Frontal cortex (tissue), 3 donors: ENCODE measurements at regions not wholly inside any gene's neighbourhood (a gene's known extent, or its start where the extent isn't known, plus 50 kb on each side); places are given as distances from the start of the nearest gene placed in this dataset.
"Not testable (repeated sequence)": the region's sequence is repeated elsewhere in the genome, so short reads cannot be mapped to it uniquely, and the experiment has no call there.

Source experiments
- DNase-seq, 2 donors: peaks; one replicate each; pipeline ENCODE4 v3.0.0; 2012; ENCODE audit warnings: low spot score in 2 of 2
- FAIRE-seq: peaks from 2 replicates; lab custom pipeline; 2012; peaks lifted over from hg19 to GRCh38; lab: Jason Lieb, UNC
- donor health status: control.
- donor health status: control.
- donor health status: control.

DNA sequence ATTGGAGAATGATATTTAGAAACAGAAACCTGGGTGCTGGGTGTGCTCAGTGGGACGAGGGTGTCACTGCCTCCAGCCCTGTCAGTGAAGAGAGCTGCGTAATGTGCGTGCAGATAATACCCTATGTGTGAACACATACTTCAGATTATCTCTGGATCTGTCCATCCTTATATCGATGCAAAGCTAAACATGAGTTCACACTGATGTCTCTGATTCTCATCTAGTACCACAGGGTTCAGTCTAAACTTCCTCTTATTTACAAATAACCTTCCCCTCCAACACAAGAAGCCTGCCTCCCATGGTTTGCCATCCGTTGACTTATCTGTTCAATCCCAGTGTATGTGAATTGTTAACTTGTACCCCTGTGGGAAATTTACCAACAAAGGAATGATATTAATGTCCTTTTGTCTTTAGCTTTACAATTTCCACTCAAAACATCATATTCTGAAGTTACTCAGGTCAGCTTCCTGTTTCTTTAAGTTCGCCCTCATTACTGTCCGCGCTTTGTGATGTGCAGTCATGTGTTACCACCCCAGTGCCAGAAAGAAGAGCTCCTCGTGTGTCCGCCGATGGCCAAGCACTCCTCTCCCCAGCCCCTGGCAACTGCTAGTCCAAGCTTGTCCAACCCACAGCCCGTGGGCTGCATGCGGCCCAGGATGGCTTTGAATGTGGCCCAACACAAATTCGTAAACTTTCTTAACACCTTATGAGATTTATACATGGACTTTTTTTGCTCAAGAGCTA is 108.2 kb downstream of the RTP5 start:
- FAIRE-seq: no peak

DNA sequence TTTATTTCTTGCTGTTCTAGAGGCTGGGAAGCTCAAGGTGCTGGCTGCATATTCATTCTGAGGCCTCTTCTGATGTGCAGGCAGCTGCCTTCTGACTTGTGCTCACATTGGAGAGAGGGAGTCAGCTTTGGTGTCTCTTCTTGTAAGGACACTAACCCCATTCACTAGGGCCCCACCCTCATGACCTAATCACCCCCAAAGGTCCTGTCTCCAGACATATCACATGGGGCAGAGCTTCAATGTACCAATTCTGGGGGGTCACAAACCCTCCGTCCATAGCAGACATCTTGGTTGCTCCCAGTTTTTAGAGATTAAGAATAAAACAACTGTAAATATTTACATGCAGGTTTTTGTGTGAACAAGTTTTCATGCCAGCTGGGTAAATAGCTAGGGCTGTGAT is 109.1 kb downstream of the RTP5 start:
- no peak for FAIRE-seq
- DNase-seq: no peak

More for the DNA sequence above, 108.2 kb downstream of the RTP5 start:
- no peak for DNase-seq

DNA sequence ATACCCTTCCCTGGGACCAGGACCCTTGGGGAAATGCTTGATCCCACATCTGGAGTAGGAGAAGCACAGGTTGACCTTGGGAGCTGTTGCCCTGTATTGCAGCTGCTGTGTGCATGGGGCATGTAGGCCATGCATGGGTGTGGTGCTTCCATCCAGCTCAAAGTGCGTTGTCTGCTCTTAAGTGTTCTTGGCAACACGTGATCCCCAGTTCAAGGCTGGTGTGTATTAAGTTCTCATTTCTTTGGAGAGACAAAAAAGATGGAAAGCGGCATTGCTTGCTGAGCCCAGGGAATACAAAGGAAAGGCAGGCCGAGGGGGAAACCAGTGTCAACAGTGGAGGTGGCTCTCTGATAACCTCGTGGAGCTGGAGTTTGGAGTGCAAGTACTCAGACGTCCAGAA is 110.7 kb downstream of the RTP5 start:
- no peak for FAIRE-seq
- no peak for DNase-seq

DNA sequence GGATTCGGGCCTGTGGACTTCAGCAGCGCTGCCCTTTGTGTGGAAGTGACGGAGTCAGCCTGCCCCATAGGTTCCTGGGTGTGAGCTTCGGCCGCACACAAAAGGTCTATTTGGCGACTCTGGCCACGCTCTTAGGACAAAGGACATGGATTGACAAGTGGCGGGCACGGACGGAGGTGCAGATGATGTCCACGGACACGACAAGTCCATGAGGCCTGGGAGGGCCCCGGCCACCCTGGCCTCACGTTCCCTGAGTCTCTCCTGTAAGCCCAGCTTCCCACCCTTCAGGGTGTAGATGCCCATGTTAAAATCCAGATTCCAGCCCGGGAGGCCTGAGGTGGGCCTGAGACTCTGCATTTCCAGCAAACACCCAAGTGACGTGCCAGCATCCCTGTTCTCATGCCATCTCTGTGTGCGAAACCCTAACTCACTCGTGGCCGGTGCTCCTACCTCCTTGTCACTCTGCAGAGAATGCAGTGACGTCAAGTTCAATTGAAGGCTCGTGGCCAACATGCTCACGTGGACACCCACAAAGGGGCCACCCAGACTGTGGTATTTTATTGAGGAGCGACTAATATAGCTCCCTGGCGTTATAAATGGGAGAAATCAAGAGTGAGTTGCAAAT is 111.7 kb downstream of the RTP5 start:
- FAIRE-seq: no peak

DNA sequence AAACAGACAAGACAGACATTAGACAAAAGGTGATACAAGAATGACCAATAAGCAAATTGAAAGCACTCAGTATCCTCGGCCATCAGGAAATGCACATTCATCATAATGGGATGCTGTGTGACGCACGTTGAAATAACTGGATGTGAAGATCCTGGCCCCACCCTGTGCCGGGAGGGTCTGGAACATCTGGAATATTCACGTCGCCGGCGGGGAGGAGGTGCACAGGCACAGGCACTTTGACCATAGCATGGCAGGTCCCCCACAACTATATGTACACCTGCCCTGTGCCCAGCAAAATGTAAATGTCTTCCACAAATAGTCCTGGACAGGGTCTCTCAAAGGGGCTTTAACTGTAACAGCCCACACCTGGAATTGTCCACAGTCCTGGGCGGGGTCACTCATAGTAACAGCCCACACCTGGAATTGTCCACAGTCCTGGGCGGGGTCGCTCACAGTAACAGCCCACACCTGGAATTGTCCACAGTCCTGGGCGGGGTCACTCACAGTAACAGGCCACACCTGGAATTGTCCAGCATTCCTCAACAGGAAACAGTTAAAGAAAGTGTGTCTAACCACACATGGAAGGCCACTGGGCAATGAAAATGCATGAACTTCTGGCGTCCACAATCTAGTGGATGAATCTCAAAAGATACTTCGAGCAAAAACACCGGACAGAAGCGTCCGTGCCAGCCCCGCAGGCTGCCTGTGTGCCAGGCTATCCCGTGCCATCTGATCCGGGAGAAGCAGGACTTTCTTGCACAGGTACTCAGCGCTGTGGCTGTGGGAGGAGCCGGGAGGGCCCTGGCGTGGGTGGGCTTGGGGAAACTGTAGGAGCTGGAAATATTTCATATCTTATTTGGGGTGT is 113.4 kb downstream of the RTP5 start:
- no peak for FAIRE-seq

More for the DNA sequence above, 111.7 kb downstream of the RTP5 start:
- DNase-seq: no peak

DNA sequence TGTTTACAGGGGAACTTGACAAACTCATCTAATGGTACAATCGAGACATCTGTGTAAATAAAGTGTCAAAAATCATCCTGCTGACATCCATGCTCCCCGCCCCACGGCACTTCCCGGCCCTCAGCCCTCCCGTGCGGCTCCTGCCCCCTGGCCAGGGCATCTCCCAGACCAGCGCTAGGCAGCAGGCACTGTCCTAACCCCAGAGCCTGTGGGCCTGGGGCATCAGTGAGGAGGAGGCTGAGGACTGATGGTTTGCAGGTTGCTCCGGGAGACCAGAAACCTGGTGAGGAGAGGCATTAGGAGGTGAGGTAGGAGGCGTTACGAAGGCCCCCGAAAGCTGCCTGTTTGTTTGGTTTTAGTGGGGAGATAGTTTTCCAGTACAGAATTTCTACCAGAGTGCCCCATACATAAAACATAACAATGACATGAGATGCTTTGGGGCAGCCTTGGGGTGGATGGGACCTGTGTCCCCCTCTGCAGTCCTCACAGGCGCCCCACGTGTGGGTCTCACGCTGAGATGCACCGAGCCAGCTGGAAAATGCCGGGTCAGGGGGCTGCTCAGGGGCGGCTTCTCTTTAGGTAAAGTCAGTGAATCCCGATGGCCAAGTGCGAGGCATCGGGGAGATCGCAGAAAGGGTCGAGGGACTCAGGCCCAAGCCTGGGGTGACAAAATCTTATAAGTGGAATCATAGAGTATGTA is 114.2 kb downstream of the RTP5 start:
- DNase-seq (no peak), FAIRE-seq (no peak)

More for the DNA sequence above, 113.4 kb downstream of the RTP5 start:
- DNase-seq: no peak

DNA sequence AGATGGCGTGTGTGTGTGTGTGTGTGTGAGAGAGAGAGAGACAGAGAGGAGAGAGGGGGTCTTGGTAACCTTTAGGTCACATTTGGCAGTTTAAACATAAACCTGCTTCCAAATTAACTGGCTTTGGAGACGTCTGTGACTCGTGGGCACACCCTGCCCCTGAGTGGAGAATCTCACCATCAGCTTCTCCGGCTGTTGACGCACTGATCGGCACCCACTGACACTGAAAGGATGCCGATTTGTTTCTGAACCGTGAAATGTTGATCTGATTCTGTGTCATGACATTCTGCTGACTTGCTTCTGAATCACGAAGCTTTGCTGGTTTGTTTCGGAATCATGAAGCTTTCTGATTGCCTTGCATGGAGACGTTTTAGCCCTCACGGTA is 114.7 kb downstream of the RTP5 start:
- DNase-seq: no peak
- FAIRE-seq: no peak

DNA sequence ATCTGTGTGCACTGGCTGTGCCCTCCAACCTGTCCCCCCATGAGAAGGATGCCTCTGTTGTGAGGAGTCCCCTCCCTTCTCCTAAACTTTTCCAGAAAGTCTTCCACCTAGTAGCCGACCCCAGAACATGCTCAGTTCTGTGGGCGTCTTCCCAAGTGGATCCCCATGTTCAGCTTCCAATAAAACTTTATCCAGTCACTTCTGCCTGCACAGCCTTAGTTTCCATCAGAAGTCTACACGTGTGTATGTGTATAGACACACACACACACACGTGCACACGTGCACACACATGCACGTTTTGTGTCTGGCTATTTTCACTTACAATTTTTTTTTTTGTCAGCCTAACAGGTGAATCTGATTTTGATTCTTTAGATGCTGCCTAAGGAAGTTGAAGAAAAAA is 115.1 kb downstream of the RTP5 start:
- no peak for DNase-seq
- FAIRE-seq: no peak

DNA sequence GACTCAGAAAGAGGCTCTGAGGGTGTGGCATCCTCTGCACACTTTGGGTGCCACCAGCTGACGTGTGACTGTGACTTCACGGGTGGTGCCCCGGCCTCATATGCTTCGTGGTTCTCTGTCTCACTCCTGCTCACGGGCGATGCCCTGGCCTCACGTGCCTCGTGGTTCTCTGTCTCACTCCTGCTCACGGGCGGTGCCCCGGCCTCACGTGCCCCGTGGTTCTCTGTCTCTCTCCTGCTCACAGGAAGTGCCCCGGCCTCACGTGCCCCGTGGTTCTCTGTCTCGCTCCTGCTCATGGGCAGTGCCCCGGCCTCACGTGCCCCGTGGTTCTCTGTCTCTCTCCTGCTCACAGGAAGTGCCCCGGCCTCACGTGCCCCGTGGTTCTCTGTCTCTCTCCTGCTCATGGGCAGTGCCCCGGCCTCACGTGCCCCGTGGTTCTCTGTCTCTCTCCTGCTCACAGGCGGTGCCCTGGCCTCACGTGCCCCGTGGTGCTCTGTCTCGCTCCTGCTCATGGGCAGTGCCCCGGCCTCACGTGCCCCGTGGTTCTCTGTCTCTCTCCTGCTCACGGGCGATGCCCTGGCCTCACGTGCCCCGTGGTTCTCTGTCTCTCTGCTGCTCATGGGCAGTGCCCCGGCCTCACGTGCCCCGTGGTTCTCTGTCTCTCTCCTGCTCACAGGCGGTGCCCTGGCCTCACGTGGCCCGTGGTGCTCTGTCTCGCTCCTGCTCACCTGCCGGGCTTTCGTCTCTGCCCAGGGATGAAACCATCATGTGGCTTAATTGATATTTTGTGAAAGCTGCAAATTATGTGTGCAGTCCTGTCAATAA is 115.8 kb downstream of the RTP5 start:
- not testable (repeated sequence) for DNase-seq, FAIRE-seq

DNA sequence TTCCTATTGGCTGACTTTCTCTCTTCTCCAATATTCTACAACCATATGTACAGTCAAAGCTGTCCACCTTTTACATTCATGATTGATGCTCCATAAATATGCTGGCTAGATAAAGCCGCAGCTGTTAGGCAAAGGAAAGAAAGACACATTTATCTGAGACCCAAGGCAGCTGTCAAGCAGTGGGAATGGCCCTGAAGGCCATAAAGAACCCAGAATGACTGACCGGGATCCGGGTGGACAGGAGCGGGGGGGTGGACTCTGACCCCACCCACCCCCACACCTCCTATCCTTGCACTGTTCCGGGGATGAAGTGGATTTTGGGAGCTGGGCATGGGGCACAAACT is 116.4 kb downstream of the RTP5 start:
- DNase-seq (no peak), FAIRE-seq (no peak)

DNA sequence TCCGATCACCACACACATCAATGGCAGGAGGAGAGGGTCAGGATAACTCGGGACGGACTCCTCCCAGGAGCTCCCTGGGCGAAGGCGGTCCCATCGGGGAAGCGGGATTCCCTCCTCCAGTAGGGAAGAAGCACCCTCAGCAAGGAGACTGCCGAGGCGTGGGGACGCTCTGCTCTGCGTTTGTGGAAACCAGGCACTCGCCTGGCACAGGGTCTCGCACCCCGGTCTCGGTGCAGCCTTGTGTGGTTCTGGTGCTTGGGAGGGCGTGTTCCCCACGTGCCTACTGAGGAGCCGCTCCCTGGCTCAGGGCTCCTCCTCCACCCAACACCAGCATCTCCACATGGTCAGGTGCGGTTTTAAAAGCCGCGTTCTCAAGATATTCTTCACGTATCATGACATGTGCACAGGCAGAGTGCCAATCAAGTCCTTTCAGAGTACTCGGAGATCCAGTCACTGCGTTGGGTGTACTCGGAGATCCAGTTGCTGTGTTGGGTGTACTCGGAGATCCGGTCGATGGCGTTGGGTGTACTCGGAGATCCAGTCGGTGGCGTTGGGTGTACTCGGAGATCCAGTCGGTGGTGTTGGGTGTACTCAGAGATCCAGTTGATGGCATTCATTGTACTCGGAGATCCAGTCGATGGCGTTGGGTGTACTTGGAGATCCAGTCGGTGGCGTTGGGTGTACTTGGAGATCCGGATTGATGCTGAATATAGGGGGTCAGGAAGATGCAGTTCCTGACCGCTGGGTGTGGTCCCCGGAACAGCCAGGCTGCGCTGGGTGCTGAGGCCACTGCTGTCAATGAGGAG is 117.5 kb downstream of the RTP5 start:
- FAIRE-seq: no peak
- DNase-seq: no peak

DNA sequence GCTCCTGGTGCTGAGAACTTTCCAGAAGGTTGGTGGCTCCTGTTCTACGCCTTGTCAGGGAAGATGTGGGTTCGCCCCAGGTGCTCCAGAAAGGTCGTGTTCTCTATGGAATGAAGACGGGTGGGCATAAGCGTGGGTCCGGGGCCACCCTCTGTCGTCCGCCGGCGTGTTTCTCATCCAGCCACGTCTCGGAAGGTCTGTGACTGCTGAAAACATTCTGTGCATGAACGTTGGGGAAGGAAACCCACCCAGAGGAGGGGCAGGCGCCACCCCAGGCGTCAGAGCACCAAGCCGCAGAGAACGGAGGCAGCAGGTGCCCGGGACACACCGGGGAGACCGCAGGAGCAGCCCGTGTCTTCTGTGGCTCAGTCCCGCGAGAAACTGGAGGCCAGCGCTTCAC is 118.2 kb downstream of the RTP5 start:
- no peak for FAIRE-seq
- DNase-seq: no peak

DNA sequence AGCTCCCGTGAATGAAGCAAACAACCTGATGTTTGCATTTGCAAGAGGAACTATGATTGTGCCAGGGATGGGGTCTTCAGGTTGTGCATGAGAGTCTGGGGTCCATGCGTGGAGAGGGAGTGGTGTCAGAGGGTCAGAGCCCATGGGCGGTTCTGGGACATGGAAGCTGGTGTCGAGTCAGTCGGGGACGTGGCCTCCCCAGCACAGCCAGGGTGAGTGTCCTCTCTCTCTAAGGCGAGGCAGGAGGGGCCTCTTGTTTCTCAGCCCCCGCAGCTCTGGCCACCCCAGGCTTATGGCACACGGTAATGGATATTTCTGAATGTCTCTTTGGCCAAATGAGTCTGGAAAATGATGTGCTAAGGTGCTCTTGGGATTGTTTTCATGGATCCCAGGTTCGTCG is 118.6 kb downstream of the RTP5 start:
- DNase-seq (no peak), FAIRE-seq (no peak)

DNA sequence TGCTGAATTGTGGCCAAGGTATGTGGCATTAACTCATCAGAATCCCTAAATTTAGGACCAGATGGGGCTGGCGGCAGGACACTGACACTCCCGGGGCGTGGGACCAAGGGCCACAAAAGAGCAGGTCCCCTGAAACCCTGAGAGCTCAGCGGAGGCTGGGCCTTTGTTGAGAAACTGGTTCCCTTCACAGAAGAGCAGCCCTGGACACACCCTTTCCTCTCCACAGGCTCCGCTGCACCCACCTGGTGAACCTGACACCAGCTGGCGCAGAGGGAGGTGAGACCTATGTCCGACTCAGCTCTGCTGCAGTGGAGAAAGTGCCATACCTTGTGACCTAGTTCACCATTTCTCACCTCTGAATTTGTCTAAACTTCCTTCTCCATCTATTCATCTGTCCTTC is 119.5 kb downstream of the RTP5 start:
- FAIRE-seq (no peak), DNase-seq (no peak)

DNA sequence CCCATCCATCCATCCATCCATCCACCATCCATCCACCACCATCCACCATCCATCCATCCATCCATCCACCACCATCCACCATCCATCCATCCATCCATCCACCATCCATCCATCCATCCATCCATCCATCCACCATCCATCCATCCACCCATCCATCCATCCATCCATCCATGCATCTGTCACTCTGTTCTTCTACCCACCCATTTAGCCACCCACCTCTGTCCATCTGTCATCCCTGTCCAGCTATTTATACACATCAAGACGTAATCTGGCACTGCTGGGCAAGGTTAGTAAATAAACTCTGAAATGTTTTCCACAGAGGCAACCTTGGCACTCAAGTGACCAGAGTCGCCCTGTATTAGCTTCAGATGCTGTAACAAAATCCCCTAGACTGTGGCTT is 120.9 kb downstream of the RTP5 start:
- no peak for FAIRE-seq
- DNase-seq: no peak

DNA sequence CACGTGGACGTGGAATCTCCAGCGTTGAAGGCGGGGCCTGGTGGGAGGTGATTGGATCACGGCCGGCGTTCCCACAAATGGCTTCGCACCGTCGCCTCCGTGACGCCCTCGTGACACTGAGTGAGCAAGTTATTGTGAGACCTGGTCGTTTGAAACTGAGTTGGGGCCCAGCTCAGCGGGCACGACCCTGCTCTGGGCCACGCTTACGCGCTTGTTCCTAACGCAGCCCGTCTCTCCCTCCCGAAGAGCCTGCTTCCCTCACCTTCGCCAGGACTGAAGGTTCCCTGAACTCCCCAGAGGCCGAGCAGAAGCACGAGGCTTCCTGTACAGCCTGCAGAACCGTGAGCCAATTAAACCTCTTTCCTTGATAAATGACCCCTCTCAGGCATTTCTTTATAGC is 121.8 kb downstream of the RTP5 start:
- DNase-seq (no peak), FAIRE-seq (no peak)

DNA sequence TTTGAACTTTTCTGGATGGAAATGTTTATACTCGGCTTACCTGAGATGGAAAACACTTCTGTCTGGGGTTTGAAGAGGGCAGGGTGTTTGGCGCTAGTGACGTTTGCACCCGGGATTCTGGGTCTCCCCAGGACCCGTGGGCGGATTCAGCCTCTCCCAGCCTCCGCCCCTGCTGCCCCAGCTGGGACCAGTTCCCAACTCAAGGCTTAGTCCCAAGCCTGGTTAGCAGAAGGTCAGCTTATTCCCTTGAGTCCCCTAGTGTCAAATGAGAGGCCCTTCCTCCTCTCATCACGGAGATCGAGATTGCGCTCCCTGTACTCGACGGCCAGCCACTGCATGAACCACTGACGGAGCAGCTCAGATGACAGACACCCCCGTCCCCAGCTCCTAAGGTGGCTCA is 123.2 kb downstream of the RTP5 start:
- DNase-seq: no peak
- FAIRE-seq: no peak

DNA sequence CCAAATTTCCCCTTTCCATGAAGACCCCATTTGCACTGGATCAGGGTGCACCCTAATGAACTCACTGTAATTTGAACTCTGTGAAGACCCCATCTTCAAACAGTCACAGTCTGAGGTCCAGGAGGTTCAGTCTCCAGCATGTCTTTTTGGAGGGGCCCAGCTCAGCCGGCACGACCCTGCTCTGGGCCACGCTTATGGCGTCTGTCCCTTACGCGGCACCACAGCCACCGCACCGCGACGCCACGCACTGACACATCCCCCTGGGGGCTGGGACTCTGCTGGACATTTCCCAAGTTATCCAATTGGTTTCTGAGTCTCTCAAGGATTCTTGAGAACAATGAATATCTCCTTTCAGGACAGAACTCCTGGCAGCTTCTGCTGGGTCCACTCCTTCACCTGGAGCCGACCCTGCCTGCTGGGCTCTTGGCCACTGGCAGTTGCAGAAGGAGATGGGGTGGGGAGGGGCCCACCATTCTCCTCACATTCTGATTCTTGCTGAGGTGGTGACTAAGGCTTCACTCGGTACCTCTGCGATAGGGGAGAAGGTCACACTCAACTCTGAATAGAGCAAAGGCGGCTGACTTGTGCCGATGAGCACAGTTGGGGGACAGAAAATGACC is 124.0 kb downstream of the RTP5 start:
- FAIRE-seq (no peak), DNase-seq (no peak)
